ENCODE measurements at regions not wholly inside any gene's neighbourhood (a gene's known extent, or its start where the extent isn't known, plus 50 kb on each side); places are given as distances from the start of the nearest gene placed in this dataset.
"Not testable (repeated sequence)": the region's sequence is repeated elsewhere in the genome, so short reads cannot be mapped to it uniquely, and the experiment has no call there.

- no peak for DNase-seq
Measured at GRCh38 chr18:59800897-59801296, 98.9 kb upstream of the PMAIP1 start.

- no peak for DNase-seq
Measured at GRCh38 chr18:59799383-59800015, 100.3 kb upstream of the PMAIP1 start.

GRCh38 chr18:59795882-59796281 lies 98.7 kb upstream of the CCBE1 start:
- no peak for DNase-seq

DNA sequence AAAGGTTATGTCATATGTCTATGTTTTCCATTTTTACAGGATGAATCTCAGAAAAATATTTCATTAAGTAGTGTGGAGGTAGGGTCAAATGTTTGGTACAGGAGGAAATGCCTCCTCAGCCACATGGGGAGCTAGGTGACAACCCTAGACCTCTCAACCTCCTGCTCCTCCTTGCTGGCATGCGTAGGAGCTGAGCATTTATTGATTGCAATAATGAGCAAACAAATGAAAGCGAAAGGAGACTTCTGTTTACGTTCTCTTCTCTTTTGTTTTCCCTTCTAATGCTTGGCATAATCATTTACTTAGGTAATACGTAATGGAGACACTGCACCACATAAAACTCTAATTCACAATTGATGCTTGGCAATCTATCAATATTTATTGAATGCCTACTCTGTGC lies 95.1 kb upstream of the CCBE1 start:
- no peak for DNase-seq

GRCh38 chr18:59790346-59790936 lies 93.2 kb upstream of the CCBE1 start:
- DNase-seq: not testable (repeated sequence)

DNA sequence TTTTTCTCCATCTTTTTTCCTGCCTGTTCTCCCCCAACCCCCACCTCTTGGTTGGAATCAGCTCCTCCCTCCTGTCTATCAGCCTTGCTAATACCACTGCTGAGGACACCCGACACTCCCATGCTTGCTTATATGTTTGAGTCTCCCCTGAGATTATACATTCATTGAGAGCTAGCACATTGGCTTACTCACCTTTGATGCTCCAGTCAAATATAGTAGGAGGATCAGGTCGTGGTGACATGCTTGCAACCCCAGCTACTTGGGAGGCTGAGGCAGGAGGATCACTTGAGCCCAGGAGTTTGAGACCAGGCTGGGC lies 91.5 kb upstream of the CCBE1 start:
- DNase-seq: no peak

GRCh38 chr18:59787998-59788790 lies 91.0 kb upstream of the CCBE1 start:
- no peak for DNase-seq

- no peak for DNase-seq
Measured at GRCh38 chr18:59784694-59785093, 87.5 kb upstream of the CCBE1 start.

DNA sequence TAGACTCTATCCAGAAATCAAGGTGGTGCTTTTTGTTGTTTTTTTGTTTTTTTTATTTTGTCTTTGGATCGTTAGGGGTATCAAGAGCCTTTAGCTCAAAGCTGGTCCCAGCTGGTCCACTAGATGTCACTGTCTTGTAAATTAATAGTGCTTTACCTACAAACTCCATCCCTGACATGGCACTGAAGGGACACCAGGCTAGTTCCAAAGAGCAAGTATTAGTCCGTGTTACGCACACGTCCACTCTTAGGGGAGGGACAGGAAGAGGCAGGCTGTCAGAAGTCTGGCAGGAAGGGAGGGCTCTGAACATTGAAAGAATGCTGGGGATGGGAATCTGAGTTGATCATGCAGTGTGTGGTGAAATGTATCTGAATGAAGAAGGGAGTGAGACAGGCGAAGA lies 85.9 kb upstream of the CCBE1 start:
- no peak for DNase-seq

DNA sequence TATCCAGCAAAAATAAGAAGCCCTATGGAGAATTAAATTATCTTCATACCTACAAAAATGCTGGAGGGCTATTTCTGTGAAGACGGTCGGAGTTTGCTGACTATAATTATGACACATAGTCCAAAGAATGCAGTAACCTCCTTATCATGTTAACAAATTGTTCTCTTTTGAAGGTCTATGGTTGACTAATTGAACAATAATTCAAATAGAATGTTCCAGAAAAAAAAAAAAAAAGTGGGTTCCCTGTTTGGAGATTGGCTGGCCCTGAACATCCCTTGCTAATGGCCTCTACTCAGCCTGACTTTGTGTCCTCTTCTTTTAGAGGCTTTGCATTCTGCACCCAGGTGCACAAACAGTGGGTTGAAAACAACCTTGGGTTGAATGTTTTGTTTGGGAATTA lies 82.8 kb upstream of the CCBE1 start:
- no peak for DNase-seq

DNA sequence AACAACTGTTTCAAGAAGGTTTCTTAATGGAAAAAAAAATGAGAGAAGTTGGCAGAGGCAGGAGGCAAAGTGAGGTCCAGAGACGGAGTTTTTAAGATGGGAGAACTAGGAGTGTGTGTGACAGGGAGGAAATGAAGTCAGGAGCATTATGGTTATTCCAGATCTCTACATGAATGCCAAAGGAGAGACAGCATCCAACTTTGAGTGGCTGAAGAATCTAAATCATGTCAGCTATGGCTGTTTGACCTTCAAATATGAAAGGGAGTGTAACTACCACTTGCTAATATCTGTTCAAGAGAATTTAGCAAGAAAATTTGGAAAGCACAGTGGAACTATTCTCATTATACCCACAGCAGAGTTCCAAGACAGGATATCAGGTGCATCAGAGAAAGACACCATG lies 81.2 kb upstream of the CCBE1 start:
- no peak for DNase-seq

- no peak for DNase-seq
Measured at GRCh38 chr18:59777636-59778035, 80.4 kb upstream of the CCBE1 start.

GRCh38 chr18:59769129-59769865 lies 72.1 kb upstream of the CCBE1 start:
- no peak for DNase-seq

DNA sequence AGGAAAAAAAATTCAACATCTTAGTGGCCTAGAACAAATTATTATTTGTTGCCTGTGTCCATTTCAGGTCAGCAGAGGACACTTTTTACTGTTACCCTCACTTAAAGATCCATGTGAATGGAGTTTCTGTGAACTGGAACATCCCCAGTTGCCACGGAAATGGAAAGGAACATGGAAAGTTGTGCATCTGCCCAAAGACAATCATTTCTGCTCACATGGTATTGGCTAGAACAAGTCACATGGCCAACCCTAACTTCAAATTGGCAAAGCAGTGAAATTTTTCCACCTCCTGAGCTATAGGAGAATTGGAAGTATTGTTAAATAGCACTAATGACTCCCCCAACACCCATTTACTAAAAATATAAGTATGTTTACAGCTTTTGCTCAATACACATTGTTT lies 71.2 kb upstream of the CCBE1 start:
- no peak for DNase-seq

DNA sequence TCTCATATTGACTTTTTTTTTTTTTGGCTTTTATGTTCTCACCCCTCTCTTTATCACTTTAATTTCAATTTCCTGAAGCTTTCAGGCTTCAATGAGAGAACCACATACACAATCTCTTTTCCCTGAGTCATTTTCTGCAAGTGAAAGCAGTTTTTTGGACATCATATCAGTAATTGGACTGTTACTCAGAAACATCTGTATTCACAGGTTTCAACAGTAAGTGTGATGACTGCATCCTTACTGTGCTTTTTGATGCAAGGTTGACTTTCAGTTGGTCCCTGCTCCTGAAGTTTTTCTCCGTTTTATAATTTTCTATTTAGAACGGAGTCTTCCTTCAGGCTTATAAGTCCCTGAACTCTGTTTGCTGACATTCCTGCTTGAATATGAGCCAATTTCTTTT lies 70.5 kb upstream of the CCBE1 start:
- DNase-seq: no peak

DNA sequence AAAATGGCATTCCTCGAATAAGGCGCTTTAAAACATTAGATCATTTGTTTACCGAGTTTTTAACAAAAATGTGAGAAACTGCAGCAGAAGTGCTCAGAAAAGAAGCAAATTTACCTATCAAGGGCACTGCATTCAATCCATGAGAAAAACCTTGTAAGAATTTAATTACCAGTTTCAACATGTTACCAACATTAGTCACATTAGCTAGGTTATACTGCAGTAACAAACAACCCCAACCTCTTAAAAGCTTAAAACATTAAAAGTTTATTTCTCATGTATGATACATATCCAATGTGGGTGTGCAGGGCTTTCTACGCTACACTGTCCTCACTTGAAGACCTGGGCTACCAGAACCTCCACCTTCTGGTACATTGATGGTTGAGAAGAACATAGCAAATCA lies 68.1 kb upstream of the CCBE1 start:
- DNase-seq: no peak

- DNase-seq: no peak
Measured at GRCh38 chr18:59764281-59764680, 67.1 kb upstream of the CCBE1 start.

DNA sequence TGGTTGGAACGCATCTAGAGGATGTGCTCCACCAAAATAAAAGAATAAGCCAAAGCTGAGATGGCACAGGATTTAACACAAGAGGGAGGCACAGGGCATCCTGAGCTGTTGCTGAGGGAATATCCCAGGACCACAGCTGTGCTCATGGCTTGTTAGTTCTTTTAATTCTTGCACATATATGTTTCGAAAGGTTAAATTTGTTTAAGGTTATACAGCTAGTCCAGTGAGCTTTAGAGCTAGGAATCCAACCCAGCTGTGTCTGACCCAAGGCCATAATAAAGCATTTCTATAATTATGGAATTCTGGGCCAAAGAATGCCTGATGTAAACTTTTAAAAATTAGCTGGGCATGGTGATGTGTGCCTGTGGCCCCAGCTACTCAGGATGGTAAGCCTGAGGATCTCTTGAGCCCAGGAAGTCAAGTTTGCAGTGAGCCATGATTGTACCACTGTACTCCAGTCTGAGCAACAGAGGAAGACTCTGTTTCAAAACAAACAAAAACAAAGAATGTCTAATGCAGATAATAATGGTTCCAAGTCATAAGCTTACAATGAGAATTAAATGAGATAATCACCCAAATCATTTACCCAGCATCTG lies 66.4 kb upstream of the CCBE1 start:
- no peak for DNase-seq

GRCh38 chr18:59760619-59761600 lies 63.7 kb upstream of the CCBE1 start:
- DNase-seq: no peak

GRCh38 chr18:59760212-59760611 lies 63.0 kb upstream of the CCBE1 start:
- no peak for DNase-seq

DNA sequence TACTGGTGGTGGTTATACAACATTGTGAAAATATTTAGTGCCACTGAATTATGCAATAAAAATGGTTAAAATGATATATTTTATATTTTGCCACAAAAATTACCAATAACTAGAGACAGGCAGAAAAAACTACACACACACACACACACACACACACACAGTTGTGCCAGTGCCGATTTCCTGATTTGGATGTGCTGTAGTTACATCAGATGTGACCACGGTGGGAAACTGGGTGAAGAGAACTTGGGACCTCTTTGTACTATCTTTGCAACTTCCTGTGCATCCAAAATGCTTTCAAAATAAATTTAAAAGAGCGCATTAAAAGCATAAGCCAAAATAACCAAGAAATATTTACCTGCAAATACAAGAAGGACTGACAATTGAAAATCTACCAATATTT lies 61.6 kb upstream of the CCBE1 start:
- DNase-seq: no peak

- no peak for DNase-seq
Measured at GRCh38 chr18:59758106-59758505, 60.9 kb upstream of the CCBE1 start.
